RWPE1 (cell line): ENCODE measurements at regions not wholly inside any gene's neighbourhood (a gene's known extent, or its start where the extent isn't known, plus 50 kb on each side); places are given as distances from the start of the nearest gene placed in this dataset.
"Not testable (repeated sequence)": the region's sequence is repeated elsewhere in the genome, so short reads cannot be mapped to it uniquely, and the experiment has no call there.

ENCODE experiments used
- CTCF ChIA-PET: fragments of 350-600 bp; sonication (Branson Sonifier 250); formaldehyde crosslinking; extraction: SDS; loops from one replicate; lab custom pipeline; 2021; lab: Yijun Ruan, JAX
- POLR2A ChIA-PET: fragments of 400-600 bp; formaldehyde crosslinking; extraction: SDS; loops from one replicate; lab custom pipeline; 2020; ENCODE audit warnings: antibody characterized with exemption; ENCODE audit not compliant: low non-redundant PET; lab: Yijun Ruan, JAX
- DNase-seq: peaks from one replicate; pipeline ENCODE4 v3.0.0; 2012; ENCODE audit warnings: low spot score
- H3K27ac ChIP-seq: fragments of 450-650 bp; 2 replicates; pipeline ENCODE4 v1.5.1; 2017
- TF ChIP-seq, protein P1 (sequence below): fragments of 450-650 bp; conservative IDR thresholded peaks from 2 replicates; pipeline ENCODE4 v1.5.1; 2017; ENCODE audit warnings: low read depth, mild to moderate bottlenecking

DNA sequence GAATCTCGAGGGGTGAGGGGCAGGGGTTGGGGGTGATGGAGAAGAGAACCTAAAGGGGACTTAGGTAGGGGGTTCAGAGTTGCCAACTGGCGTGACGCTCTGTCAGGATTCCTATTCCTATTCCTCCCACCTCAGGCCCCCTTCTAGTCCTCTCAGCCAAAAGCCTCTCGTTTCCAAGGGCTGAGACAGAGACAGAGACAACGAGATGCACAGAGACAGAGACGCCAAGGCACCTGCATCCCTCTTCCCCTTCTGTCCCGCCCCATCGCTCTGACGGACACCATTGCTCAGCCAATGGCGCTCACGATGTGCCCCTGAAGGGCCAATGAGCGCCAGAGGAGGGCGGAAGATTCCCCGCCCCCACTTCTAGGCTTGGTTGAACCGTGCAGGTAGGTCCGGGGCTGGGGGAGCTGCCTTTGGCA lies 129.5 kb upstream of the PLEKHM1 start:
- DNase-seq, POLR2A ChIA-PET, H3K27ac ChIP-seq, CTCF ChIA-PET: not testable (repeated sequence)

DNA sequence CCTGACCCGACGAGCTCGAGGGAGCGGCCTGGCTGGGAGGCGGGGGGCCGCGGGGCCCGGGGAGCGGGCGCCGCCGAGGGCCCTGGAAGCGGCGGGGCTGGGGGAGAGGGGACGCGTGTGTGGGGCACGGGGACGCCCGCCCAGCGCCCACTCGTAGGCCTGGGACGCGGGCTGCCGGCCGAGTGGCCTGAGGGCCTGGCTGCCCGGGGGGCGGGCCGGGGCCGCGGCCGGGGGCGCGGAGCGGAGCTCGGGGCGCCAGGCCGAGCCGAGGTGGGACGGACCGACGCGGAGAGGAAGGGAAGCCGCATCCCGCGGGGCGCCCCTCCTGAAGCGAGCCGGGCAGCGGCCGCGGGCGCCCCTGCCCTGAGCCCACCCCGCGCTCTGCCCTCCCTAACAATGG lies 129.9 kb upstream of the PLEKHM1 start:
- CTCF ChIA-PET, DNase-seq, POLR2A ChIA-PET: not testable (repeated sequence)
- peak overlapping the region; percentile 30; the same call in 1 of the 2 replicates for H3K27ac ChIP-seq

DNA sequence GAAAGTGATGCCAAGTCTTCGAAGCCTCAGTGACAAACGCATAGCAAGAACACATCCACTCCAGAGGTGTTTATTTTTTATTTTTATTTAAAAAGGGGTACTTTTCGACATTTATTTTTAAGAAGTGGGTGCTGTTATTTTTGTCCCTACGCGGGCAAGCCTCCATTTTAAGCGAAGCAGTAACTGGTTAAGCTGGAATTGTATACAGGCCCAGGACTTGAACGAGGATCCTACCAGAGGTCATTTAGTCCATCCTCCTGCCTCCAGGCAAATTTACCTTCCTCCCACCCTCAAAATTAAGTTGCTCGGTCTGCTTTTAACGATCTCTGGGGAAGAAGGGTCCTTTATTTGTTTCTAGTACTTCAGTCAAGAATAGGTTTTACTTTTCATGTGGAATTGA lies 130.6 kb upstream of the PLEKHM1 start:
- DNase-seq, result not testable (repeated sequence)

DNA sequence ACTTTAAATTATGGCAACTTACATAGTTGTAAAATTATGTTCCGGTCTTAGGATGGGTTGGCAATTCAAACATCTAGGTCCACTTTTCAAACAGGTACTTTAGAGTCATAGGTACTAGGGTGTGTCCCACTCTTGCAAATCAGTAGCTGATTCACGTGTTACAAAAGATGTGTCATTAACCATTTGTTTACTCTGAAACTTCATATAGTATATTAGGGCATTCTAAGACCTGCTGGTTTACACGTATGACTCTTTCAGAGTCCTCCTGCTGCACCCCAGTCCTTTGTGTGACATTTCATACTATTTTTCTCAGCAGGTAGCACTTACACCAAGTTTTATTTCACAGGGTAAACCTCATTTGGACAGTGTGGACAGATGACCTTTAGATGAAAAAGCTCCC lies 131.8 kb upstream of the PLEKHM1 start:
- H3K27ac ChIP-seq, CTCF ChIA-PET, POLR2A ChIA-PET, DNase-seq: not testable (repeated sequence)

More for the DNA sequence above, 130.6 kb upstream of the PLEKHM1 start:
- H3K27ac ChIP-seq, CTCF ChIA-PET, POLR2A ChIA-PET: not testable (repeated sequence)

DNA sequence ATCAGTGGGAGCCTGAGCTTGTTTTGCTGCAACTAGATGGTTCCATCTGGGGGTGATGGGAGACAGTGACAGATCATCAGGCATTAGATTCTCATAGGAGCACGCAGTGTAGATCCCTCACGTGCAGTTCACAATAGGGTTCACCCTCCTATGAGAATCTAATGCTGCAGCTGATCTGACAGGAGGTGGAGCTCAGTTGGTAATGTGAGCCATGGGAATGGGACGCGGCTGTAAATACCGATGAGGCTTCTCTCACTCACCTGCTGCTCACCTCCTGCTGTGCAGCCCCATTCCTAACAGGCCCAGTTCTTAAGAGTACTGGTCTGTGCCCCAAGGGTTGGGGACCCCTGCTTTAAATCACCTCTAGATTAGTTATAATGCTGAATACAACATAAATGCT lies 137.5 kb upstream of the PLEKHM1 start:
- DNase-seq, result no peak
- H3K27ac ChIP-seq, result no peak overlapping the region
- ChIA-PET CTCF (no interaction called here), POLR2A (no interaction called here)
- TF ChIP-seq, protein P1, sequence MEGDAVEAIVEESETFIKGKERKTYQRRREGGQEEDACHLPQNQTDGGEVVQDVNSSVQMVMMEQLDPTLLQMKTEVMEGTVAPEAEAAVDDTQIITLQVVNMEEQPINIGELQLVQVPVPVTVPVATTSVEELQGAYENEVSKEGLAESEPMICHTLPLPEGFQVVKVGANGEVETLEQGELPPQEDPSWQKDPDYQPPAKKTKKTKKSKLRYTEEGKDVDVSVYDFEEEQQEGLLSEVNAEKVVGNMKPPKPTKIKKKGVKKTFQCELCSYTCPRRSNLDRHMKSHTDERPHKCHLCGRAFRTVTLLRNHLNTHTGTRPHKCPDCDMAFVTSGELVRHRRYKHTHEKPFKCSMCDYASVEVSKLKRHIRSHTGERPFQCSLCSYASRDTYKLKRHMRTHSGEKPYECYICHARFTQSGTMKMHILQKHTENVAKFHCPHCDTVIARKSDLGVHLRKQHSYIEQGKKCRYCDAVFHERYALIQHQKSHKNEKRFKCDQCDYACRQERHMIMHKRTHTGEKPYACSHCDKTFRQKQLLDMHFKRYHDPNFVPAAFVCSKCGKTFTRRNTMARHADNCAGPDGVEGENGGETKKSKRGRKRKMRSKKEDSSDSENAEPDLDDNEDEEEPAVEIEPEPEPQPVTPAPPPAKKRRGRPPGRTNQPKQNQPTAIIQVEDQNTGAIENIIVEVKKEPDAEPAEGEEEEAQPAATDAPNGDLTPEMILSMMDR, result no peak

DNA sequence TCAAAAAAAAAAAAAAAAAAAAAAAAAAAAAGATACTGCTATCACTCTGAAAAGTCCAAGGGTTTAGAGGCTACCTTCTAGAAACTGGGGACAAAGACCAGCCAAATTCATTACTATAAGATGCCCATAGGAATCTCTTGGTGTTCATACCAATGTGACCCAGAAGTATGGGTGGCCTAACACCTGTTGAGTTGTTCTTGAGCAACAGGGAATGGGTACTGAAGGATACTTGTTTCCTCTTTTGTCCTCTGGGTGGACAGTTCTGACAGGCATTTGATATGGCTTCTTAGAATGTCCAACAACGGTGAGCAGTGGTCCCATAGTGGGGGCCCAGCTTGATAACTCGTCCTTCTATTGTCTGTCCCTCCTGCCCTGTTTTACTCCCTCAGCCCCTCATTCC lies 141.4 kb upstream of the PLEKHM1 start:
- no peak overlapping the region for H3K27ac ChIP-seq
- POLR2A ChIA-PET, result interaction anchor here (0.5 kb wide), 1 partner anchor 479 kb away, joined by 3 read pairs; no protein-coding TSS in a partner anchor
- no peak for DNase-seq
- TF ChIP-seq, protein P1, result no peak
- CTCF ChIA-PET, result interaction anchor here (0.7 kb wide), 1 partner anchor 218 kb away, joined by 3 read pairs; no protein-coding TSS in a partner anchor

DNA sequence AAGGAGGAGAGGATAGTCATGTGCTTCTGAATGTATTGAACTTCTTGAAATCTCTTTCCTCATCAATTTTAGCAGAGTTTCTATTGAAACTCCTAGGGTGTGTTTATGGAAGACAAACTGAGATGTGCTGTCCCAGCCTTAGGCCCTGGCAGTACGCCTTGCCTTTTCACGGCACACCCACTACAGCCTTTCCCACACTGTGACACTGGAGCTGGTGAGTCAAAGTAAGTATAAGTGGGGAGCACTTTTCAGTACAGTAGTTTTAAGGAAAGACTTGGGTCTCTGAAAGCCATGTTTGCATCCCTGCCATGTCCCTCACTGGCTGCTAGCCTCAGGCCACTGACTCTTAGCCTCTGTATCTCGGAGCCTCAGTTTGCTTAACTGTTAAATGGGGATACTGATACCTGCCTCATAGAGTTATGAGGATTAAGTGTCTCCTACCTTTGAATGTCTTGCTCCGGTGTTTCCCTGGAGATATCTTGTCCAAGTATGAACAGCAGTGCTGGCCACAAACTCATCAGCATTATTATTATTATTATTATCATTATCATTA lies 144.7 kb upstream of the CRHR1 start:
- no peak overlapping the region for H3K27ac ChIP-seq
- TF ChIP-seq, protein P1, result no peak
- ChIA-PET CTCF (interaction anchor here (0.9 to 2.3 kb wide), 4 partner anchors 173 to 520 kb away, joined by 3 to 30 read pairs (median 8); no protein-coding TSS in a partner anchor), POLR2A (no interaction called here)
- no peak for DNase-seq

DNA sequence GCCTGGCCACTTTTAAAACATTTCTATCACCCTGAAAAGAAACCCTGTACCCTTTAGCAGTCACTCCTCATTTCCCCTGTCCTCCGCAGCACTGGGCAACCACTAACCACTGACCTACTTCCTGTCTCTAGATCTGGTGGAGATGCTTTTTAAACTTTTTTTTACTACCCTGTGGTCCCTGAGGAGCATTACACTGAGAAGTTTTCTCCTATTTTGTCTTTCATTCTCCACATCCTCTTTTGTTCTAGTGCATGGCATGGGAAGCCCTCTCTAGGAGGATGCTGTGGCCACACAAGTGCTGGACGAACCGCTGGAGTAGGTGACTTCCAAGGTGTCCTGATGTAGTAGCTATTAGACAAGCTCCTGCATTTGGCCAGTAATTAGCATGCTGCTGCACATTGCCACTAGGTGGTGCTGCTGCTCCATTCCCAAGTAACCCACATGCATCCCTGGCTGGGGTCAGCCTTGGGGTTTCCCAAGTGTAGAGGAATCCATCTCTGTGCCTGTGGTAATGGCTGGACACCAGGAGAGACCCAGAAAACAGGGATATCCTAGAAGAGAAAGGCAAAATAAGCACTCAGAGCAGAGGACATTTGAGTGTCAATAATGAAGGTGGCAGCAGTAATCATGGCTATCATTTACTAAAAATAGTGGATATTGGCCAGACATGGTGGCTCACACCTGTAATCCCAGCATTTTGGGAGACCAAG lies 143.8 kb upstream of the CRHR1 start:
- no peak overlapping the region for H3K27ac ChIP-seq
- peak; percentile 61 for DNase-seq
- TF ChIP-seq, protein P1, result peak; percentile 99
- ChIA-PET POLR2A (no interaction called here), CTCF (interaction anchor here (0.5 to 2.3 kb wide), 26 partner anchors 11 to 519 kb away, joined by 3 to 30 read pairs (median 4); no protein-coding TSS in a partner anchor)
